Fibroblast of upper back skin (primary cell): ENCODE measurements at regions not wholly inside any gene's neighbourhood (a gene's known extent, or its start where the extent isn't known, plus 50 kb on each side); places are given as distances from the start of the nearest gene placed in this dataset.

Experiments
- DNase-seq: peaks from one replicate; pipeline ENCODE4 v3.0.0-alpha.2; 2013

DNA sequence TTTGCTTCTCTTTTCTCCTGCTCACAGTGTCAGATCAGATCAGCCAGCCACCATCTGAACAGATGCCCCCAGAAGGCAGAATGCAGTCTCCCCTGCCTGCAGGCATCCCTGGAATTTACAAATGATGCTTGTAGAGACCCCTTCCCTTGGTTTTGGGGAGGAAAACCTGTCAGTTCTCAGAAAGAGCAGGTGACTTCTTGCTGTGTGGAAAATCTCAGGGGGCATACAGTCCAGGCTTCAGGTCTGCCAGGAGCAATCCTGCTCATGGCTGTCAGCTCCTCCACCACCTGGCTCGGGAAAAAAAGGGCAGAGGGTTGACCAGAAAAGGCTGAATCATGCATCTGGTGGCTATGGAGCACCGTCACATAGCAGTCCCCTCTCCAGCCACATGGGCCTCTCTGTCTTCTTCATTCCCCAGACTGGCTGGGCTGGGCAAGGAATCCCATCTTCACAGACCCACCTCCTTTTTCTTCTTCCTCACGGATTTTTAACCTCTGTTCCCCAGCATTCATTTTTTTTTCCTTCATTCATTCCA lies 107.0 kb downstream of the KCNF1 start:
- no peak for DNase-seq

DNA sequence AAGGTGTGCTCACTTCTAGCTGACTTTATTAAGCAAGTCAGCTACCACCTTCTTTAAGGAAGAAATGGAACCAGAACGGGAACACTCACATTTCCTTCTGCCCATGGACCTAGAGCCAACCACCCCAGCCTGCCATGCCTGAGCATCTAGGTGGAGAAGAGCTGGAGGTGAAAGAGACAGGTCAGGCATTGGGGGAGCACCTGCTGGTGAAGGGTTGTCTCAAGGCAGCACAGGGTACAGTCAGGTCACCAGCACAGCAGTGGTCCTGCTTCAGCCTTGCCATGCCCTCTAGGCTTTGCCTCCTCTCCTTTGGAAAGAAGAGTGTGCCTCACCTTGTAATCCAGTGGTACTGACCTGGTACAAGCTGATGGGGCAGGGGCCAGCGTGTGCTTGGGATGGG lies 107.9 kb downstream of the KCNF1 start:
- no peak for DNase-seq

DNA sequence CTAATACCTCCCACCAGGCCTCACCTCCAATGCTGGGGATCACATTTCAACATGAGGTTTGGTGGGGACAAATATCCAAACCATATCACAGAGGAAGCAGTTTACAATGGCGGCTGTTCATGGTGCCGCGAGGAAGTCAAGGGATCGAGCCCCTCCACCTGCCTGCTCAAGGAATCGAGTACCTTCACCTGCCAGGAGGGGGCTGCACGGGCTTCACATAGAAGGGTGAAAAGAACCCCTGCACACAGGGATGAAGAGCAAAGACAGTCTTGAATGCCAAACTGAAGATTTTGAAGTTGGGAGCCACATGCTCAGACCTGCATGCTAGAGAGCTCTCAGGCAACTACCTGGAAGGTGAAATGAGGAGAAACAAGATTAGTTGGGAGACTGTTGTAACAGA lies 110.3 kb downstream of the KCNF1 start:
- DNase-seq: no peak

DNA sequence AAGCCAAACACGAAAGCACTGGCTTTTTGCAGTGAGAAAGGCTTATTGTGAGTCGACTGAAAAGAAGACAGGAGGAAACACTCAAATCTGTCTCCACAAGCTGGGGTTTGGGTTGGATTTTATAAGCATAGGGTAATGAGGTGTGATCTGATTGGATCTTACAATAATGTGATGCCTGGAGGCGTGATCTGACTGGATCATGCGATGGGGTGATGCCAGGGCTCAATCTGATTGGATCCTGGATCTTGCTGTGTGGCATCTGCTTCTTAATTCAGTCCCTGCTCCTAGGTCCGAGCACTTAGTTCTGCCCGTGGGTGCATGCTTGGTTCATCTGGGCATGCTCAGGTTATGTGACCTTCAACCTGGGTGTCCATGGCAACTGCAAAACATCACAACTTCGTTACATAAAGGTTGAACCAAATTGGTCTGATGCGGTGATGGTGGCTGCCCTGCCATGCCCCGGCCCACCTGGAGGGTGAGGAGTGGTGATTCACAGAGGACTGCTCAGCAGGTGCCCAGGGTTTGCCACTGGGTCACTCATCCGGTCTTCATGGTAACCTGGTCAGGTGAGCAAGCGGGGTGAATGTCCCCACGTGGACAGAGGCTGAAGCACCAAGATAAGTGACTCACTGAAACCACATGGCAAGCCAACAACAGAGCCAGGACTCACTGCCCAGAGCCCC lies 111.0 kb downstream of the KCNF1 start:
- no peak for DNase-seq

DNA sequence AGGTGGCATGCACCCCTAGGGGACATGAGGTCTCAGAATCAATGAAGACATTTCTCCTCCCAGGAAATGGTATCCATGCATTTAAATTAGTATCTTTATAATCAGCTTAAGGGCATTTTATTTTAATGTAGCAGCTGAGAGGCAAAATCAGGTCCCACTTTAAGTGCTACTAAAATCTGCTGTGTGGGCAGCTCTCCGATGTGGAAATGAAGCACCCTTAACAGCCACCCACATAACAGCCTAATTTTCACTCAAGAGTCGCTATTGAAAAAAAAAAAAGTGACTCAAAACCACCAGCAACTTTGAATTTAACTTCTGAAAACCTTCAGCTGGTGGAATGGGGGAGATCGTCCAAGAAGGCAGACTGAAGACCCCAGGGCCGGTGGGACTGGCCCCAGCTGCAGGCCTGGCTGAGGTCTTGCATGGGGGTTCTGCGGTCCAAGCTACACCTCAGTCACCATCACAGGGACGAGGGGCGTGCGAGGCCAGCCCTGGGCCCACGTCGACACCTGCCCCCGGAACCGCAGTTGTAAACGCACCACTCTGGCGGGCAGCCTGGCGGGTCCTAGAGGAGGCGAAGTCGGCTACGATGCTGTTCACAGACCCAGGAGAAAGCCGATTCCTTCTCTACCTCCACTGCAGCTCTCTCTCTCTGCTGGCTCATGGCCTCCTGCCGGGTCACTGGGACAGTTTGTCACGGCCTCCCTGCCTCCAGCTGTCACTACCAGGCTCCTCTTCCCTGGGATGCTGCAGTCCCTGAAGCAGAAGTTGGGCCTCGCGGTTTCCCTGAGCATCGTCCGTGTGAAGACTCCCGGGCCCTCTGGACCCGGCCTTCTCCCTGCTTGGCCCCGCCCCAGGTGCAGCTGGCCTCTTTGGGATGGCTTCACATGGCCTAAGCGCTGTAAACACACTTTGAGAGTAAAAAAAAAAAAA lies 111.9 kb downstream of the KCNF1 start:
- no peak for DNase-seq

DNA sequence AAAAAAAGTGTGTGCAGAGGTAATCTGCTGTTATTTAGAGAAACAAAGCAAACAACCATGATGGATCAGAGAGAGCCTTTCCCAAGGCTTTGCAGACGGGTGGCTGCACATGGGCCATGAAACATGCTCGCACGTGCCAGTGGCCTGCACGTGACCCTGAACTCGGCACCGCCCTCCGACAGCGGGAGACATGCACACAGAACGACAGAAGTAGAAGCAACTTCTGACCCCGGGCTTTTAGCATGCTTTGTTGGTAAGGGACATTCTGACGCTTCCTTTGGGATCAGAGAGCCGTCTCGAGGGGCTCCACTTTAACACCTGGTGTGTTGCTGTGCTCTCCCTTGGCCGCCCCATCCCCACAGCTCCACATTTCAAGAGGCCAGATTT lies 112.5 kb downstream of the KCNF1 start:
- no peak for DNase-seq

DNA sequence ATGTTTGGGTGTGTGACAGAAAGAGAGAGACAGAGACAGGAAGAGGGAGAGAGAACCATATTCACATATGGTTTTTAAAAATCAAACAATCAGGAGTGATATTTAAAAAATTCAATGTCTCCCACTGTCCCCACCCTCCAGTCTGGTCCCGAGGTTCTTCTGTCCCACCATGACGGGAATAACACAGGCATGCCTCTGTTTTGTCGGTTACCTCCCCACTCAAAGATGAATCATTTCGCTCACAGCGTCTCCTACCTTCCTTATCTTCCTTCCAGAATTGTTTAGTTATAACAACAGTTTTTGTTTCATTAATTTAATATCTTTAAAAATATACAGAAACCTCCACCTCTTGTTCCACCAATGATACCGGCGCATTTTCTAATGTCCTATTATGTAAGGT lies 113.0 kb downstream of the KCNF1 start:
- DNase-seq: no peak

DNA sequence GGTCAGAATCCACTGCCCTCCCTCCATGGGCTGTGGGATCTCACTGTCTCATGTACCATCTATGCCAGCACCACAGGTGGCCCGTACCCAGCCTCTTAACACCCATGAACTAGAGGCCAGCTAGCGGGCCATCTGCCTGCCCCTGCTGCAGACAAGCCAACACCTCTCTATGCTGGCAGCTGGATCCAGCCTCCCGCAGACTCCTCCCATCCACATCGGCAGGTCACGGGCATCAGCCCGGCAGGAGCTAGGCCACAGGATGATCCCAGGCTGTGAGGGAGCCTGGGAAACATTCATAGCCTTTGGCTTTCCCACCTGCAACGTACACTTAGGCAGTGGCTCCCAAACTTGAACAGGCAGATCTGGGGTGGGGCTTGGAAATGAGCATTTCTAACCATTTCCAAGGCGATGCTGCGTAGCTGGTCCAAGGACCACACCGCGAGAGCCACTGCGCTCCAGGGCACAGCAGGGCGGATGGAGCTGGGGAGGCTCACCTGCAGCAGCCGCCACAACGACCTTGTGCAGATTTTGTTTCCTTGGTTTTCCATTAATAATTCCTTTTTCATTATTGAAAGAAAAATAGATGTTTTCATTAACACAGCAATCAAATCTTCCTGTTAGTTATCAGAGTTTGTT lies 114.7 kb downstream of the KCNF1 start:
- no peak for DNase-seq

DNA sequence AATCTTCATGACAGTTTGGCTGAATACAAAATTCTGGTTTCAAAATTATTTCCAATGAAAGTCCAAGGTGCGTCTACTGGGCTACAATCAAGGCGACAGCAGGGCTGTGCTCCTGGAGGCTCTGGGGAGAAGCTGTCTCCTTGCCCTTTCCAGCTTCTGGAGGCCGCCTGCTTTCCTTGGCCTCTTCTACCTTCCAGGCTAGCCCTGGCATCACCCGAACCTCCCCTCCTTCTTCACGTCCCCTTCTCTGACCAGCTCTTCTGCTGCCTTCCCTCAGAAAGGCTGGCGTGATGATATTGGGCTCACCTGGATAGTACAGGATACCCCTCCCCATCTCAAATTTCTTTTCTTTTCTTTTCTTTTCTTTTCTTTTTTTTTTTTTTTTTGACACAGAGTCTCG lies 115.5 kb downstream of the KCNF1 start:
- no peak for DNase-seq

DNA sequence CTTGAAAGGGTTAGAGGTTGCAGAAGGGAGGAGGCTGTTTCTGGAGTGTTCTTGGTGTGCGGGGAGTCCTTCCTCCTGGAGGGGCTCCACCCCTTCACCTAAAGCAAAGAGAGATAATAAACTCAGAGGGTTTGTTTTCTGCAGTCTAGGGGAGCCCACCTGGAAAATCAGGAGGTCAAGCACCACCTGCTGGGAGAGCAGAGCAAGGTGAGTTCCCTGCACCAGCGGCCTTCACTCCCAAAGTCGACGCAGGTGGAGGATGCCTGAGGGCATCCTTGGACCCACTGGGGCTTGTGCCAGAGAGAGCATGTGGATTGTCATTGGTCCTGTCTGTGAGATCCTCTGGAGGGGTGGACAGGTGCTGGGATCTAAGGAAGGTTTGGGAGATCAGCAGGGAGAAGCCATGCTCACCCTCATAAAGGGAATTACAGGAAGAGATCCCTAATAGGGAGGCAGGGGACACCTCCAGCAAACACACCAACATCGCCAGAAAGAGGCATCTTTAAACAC lies 116.7 kb downstream of the KCNF1 start:
- DNase-seq: no peak

DNA sequence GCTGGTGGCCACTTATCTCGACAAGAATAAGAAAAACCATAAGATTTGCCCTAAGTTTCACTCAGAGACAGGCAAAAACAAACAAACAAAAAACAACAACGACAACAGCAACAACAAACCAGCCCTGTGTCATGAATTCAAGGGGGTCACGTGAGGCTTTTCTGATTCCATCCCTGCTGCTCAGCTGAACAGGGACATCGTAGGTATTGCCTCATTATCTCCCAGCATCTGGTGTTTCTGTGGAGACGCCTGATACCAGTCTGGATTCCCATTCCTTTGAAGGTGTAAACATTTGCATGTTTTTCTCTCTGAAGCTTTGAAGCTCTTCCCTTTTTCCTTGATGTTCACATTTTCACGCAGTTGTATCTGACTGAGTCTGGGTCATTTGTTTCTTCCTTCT lies 117.4 kb downstream of the KCNF1 start:
- DNase-seq: no peak

DNA sequence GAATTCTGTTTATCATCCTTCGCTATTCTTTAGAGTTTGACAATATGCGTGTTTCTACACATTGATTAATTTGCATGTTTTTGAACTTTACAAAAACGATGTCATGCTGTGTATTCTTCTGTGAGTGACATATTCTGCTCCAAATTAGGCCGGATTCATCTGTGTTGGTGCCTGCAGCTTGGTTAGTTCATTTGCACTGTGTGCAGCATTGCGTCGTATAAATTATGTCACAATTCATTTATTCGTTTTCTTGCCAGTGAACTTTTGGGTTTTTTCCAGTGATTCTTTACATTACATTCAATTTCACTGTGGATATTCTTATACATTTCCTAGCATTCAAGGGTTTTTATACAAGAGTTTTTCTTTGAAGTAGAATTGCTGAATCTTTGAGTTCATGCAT lies 118.3 kb downstream of the KCNF1 start:
- DNase-seq: no peak

DNA sequence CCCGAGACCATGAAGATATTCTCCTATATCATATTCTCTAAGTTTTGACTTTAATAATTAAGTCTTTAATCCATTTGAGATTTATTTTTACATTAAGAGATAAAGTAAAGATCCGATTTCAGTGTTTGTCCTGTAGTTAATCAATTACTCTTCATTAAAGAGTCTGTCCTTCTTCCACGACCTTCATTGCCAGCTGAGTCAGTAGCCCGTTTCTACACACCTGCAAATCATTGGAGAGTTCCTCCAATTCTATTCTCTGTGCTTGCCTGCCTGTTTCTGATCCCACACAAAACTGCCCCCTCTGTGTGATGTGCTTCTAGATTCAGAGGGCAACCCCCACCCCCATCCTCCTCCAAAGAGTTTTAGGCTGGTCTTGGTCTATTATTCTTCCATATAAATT lies 119.2 kb downstream of the KCNF1 start:
- DNase-seq: no peak

DNA sequence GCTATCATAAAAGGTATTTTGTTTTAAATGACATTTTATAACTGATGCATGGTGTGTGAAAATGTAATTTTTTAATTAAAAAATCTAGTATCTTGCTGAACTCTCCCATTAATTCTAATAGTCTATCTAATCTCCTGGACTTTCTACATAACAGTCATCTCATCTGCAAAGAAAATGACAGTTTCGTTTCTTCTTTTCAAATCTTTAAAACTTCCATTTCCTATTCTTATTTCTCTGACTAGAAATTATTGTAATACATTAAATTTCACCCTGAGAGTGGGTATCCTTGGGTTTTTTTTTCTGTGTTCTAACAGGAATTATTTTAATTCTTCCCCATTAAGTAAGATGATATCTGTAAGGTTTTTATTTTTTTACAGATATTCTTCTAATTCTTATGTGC lies 120.1 kb downstream of the KCNF1 start:
- no peak for DNase-seq

DNA sequence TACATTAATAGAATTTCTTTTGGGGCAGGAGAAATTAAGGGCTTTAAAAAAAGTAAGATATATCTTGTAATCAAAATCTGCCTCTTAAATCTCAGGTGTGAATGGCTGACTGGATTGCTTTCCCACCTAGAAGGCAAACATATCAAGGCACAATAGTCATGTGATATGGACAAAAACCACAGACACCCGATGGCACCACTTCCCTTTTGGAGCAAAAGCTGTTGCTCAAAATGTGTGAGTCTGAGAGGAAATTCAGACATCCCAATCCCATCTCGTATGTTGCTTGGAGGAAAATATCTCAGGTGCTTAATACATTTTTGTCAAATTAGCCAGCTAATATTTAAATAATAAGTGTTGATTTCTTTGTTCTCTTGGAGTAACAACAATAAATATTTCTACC lies 120.7 kb downstream of the KCNF1 start:
- DNase-seq: no peak

DNA sequence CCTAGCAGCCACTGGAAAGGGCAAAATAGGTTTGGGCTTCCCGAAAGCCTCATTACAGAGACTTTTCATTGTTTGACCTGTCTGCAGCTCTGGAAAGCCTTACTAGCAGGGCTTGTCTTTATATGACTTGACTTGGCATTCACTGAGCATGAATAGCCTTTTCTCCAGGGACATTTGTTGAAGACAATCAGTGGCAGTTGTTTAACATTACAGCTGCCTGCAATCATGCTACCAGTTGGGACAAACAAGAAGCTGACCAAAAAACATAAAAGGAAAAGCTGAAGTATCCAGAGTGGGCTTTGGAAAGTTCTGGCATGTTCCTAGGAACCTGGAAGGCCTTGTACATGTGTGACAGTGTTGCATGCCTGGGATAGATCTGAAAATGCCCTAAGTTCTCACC lies 121.4 kb downstream of the KCNF1 start:
- DNase-seq: no peak

DNA sequence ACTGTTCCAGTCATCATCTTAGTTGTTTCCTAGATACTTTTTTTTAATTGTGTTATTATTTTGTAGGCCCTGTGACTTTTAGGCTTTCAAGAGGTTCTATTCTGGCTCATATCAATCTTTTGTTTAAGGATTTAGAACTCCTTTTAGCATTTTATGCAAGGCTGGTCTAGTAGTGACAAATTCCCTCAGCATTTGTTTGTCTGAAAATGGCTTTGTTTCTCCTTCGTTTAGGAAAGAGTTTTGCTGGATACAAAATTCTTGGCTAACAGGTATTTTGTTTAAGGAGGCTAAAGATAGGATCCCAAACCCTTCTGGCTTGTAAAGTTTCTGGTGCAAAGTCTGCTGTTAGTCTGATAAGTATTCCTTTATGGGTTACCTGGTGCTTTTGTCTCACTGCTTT lies 116.6 kb upstream of the SLC66A3 start:
- no peak for DNase-seq

DNA sequence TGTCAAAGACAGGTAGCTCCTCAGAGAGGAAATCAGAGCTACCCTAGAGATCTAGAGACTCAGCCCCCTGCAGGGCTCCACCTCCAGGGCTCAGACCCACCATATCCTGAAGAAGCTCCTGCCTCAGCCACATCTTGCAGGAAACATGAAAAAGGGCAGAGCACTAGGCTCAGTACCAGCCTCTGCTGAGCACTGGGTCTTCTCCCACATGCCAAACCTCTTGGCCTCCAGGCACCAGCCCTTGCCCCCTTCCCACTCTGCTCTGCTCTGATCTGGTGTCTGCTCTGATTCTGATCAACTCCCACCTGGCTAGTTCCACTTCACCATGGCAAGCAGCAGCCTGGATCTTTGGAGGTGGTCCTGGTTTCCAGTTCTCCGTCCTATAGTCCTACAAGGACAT lies 114.3 kb upstream of the SLC66A3 start:
- no peak for DNase-seq

DNA sequence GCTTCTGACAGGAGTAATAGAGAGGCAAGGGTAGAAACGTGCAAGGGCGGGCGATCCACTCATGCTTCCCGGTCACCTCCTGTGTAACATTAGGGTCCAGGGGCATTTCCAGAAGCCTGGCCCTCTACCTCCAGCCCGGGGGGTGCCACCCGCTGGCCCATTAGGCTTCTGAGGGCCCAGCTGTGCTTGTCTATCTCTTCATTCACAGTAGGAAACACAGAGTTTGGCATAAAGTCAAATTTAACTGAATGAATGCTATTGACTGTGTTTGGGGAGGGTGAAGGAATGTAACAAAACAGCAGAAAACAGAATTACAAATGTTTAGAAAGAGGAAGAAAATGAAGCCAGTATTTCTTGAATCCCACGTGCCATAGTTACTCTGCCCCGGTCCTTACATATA lies 112.4 kb upstream of the SLC66A3 start:
- no peak for DNase-seq

DNA sequence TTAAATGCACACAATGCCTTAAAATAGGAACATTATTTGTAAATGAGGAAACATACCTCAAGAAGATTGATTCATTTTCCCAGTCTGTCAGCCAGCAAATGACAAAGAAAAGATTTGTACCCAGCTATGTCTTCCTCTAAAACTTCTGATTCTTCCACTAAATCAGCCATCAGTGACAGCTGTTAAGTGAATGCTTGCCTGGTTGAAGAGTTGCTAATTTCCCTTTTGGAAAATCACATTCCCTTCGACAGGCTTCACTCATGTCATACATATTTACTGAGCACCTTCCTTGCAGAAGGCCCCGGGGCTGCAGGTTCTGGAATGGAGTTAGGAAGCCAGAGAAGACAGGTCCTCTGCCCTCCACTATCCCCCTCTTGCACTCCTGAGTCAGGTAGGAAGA lies 112.0 kb upstream of the SLC66A3 start:
- DNase-seq: no peak

DNA sequence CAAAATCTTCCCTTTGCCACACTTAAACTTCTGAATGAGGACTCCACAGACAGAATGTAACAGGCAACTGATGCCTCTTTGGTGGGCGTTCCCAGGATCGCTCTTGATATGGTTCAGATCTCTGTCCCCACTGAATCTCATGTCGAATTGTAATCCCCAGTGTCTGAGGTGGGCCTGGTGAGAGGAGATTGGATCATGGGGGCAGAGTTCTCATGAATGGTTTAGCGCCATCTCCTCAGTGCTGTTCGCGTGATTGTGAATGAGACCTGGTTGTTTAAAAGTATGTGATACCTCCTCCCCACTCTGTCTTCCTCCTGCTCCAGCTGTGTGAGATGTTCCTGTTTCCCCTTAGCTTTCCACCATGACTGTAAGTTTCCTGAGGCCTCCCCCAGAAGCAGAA lies 111.1 kb upstream of the SLC66A3 start:
- DNase-seq: no peak

DNA sequence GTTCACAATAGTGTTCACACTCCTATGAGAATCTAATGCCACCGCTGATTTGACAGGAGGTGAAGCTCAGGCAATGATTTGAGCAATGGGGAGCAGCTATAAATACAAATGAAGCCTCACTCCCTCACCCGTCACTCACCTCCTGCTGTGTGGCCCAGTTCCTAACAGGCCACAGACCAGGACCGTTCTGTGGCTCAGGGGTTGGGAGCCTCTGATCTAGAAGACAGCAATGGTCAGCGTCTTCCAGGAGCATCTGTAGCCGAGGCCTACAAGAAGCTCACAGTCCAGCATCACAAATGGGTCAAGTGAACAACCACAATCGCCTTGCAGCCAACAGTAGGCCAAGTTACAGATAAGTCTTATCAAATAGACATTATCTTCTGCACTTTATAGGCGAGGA lies 110.0 kb upstream of the SLC66A3 start:
- no peak for DNase-seq

DNA sequence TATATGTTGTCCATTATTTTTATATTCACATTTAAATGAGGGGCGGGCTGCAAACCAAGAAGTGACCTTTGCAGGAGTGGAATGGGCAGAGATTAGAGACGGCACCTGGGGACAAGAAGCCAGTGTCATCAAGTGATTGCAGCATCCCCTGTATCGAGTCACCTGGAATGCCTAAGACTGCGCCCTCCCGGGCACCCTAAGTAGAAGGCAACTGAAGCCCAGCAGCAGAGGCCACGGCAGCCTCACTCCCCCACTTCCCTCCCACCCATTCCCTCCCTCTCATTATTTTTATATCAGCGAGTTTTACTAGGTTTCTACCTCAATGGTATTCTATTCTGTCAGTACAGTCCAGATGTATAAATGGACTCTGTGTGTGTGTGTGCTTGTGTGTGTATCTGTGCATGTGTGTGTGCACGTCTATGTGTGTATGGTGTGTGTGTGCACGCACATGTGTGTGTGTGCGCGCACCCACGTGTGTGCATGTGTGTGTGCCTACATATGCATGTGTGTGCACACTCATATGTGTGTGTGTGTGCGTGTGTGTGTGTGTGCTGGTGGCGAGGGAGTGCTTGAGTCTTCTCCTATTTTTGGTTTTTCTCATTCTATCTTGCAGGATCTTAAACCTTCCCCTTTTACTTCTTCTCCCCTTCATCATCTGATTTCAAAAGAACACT lies 106.8 kb upstream of the SLC66A3 start:
- no peak for DNase-seq
